OCI-LY1 (cell line): ENCODE measurements at regions not wholly inside any gene's neighbourhood (a gene's known extent, or its start where the extent isn't known, plus 50 kb on each side); places are given as distances from the start of the nearest gene placed in this dataset.

Experiments used
- H2AFZ ChIP-seq: fragments of 200-600 bp; sonication (generic), shearing (Covaris generic); 2 replicates; pipeline ENCODE4 v1.6.0; 2014; ENCODE audit warnings: antibody characterized with exemption, mild to moderate bottlenecking, low read length
- H3F3A ChIP-seq: fragments of 200-600 bp; sonication (generic), shearing (Covaris generic); 2 replicates; pipeline ENCODE4 v1.6.0; 2014; ENCODE audit warnings: mild to moderate bottlenecking, antibody characterized with exemption, low read length, moderate library complexity; ENCODE audit not compliant: insufficient read depth
- H3K27ac ChIP-seq: fragments of 200-600 bp; sonication (generic); 2 replicates; pipeline ENCODE4 v1.5.1; 2014; ENCODE audit warnings: low read length, mixed run types, mild to moderate bottlenecking, low read depth; ENCODE audit not compliant: poor library complexity, severe bottlenecking
- H3K27me3 ChIP-seq: fragments of 200-600 bp; sonication (generic); 2 replicates; pipeline ENCODE4 v1.6.0; 2014; ENCODE audit warnings: antibody characterized with exemption, mild to moderate bottlenecking, low read length, moderate library complexity; ENCODE audit not compliant: insufficient read depth
- H3K36me3 ChIP-seq: fragments of 200-600 bp; sonication (generic); 2 replicates; pipeline ENCODE4 v1.6.1; 2014; ENCODE audit warnings: mild to moderate bottlenecking, antibody characterized with exemption, low read length, moderate library complexity, mixed read lengths; ENCODE audit not compliant: insufficient read depth
- H3K4me1 ChIP-seq: fragments of 200-600 bp; sonication (generic); 2 replicates; pipeline ENCODE4 v1.5.1; 2014; ENCODE audit warnings: mild to moderate bottlenecking, low read length, moderate library complexity; ENCODE audit not compliant: insufficient read depth, severe bottlenecking
- H3K4me2 ChIP-seq: fragments of 200-600 bp; sonication (generic), shearing (Covaris generic); 2 replicates; pipeline ENCODE4 v1.6.1; 2014; ENCODE audit warnings: low read length
- H3K4me3 ChIP-seq: fragments of 200-600 bp; sonication (generic); 2 replicates; pipeline ENCODE4 v1.5.1; 2014; ENCODE audit warnings: low read length, low read depth, mild to moderate bottlenecking, mixed read lengths; ENCODE audit not compliant: poor library complexity, severe bottlenecking
- H3K79me2 ChIP-seq: fragments of 200-600 bp; shearing (Covaris generic); 2 replicates; pipeline ENCODE4 v1.6.1; 2016; ENCODE audit warnings: mixed run types, low read length, mixed read lengths; ENCODE audit not compliant: insufficient read depth
- H3K9ac ChIP-seq: fragments of 200-600 bp; sonication (generic), shearing (Covaris generic); 2 replicates; pipeline ENCODE4 v1.6.1; 2014; ENCODE audit warnings: mild to moderate bottlenecking, low read length, mixed read lengths
- H3K9me2 ChIP-seq: fragments of 200-600 bp; sonication (generic), shearing (Covaris generic); 2 replicates; pipeline ENCODE4 v1.6.1; 2014; ENCODE audit warnings: low read depth, mild to moderate bottlenecking, low read length, mixed read lengths
- H3K9me3 ChIP-seq: fragments of 200-600 bp; shearing (Covaris generic); 2 replicates; pipeline ENCODE4 v1.6.1; 2014; ENCODE audit warnings: low read length, mixed read lengths
- H4K20me1 ChIP-seq: fragments of 200-600 bp; sonication (generic), shearing (Covaris generic); 2 replicates; pipeline ENCODE4 v1.6.0; 2016; ENCODE audit warnings: mild to moderate bottlenecking, low read length; ENCODE audit not compliant: insufficient read depth
- EZH2 ChIP-seq: fragments of 200-600 bp; sonication (generic), shearing (Covaris generic); IDR thresholded peaks from 2 replicates; pipeline ENCODE4 v1.8.0; 2017; ENCODE audit warnings: borderline replicate concordance, mixed run types, mild to moderate bottlenecking, antibody characterized with exemption, low read length, moderate library complexity, mixed read lengths
- TF ChIP-seq, protein P1 (sequence below): fragments of 200-600 bp; sonication (generic), shearing (Covaris generic); IDR thresholded peaks from 2 replicates; pipeline ENCODE4 v1.5.1; 2017; ENCODE audit warnings: mild to moderate bottlenecking, antibody characterized with exemption, low read length, moderate library complexity, mixed read lengths

GRCh38 chr9:80615964-80616363 is 1044.2 kb downstream of the TLE4 start:
- Histone ChIP-seq H3F3A (no peaks in the 10 kb centered on the region), H4K20me1 (no peaks in the 10 kb centered on the region), H2AFZ (no peak overlapping the region), H3K9me3 (no peaks in the 10 kb centered on the region), H3K4me2 (no peak overlapping the region), H3K36me3 (no peaks in the 10 kb centered on the region), H3K27ac (no peak overlapping the region), H3K79me2 (no peaks in the 10 kb centered on the region), H3K9ac (no peak overlapping the region), H3K4me1 (no peaks in the 10 kb centered on the region), H3K27me3 (no peaks in the 10 kb centered on the region), H3K9me2 (no peaks in the 10 kb centered on the region), H3K4me3 (no peak overlapping the region)
- no peak for TF ChIP-seq EZH2
- TF ChIP-seq, protein P1, sequence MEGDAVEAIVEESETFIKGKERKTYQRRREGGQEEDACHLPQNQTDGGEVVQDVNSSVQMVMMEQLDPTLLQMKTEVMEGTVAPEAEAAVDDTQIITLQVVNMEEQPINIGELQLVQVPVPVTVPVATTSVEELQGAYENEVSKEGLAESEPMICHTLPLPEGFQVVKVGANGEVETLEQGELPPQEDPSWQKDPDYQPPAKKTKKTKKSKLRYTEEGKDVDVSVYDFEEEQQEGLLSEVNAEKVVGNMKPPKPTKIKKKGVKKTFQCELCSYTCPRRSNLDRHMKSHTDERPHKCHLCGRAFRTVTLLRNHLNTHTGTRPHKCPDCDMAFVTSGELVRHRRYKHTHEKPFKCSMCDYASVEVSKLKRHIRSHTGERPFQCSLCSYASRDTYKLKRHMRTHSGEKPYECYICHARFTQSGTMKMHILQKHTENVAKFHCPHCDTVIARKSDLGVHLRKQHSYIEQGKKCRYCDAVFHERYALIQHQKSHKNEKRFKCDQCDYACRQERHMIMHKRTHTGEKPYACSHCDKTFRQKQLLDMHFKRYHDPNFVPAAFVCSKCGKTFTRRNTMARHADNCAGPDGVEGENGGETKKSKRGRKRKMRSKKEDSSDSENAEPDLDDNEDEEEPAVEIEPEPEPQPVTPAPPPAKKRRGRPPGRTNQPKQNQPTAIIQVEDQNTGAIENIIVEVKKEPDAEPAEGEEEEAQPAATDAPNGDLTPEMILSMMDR, result no peak

DNA sequence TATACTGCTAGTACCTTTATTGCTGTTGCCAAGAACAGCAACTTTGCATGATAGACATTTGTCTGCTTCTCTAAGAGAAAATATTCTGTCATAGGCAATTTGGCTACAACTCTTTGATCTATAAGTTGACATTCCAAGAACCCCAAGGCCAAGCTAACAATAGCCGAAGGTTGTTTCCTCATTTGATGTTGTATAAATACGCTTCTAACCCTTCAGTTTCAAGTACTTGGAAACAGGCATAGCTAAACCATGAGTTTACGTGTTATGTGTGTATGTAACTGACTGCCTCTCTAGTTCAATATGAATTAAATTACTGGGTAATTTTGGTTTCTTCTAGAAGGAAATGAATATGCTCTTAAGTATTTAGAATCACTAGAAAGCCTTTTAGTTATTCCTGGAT is 1034.0 kb downstream of the TLE4 start:
- Histone ChIP-seq H2AFZ (no peak overlapping the region), H4K20me1 (no peaks in the 10 kb centered on the region), H3K9ac (no peak overlapping the region), H3F3A (no peaks in the 10 kb centered on the region), H3K9me2 (no peaks in the 10 kb centered on the region), H3K4me2 (no peak overlapping the region), H3K4me3 (no peak overlapping the region), H3K27ac (no peak overlapping the region), H3K79me2 (no peaks in the 10 kb centered on the region), H3K4me1 (no peaks in the 10 kb centered on the region), H3K27me3 (no peaks in the 10 kb centered on the region), H3K9me3 (no peaks in the 10 kb centered on the region), H3K36me3 (no peaks in the 10 kb centered on the region)
- TF ChIP-seq, protein P1, result no peak
- TF ChIP-seq EZH2, result no peak

GRCh38 chr9:80605129-80605528 is 1033.4 kb downstream of the TLE4 start:
- no peaks in the 10 kb centered on the region for H3K79me2 ChIP-seq
- no peak for TF ChIP-seq EZH2
- TF ChIP-seq, protein P1, result no peak; the same call in 1 of the 2 replicates
- H3K4me2 ChIP-seq, result no peak overlapping the region
- no peaks in the 10 kb centered on the region for H3K4me1 ChIP-seq
- no peaks in the 10 kb centered on the region for H3F3A ChIP-seq
- no peak overlapping the region for H3K27ac ChIP-seq
- H2AFZ ChIP-seq, result no peak overlapping the region
- H3K9me3 ChIP-seq, result no peaks in the 10 kb centered on the region
- no peaks in the 10 kb centered on the region for H3K27me3 ChIP-seq
- H3K9me2 ChIP-seq, result no peaks in the 10 kb centered on the region
- H3K36me3 ChIP-seq, result no peaks in the 10 kb centered on the region
- H3K4me3 ChIP-seq, result no peak overlapping the region
- H4K20me1 ChIP-seq, result no peaks in the 10 kb centered on the region
- no peak overlapping the region for H3K9ac ChIP-seq
